GM12878 (cell line): ENCODE measurements at regions not wholly inside any gene's neighbourhood (a gene's known extent, or its start where the extent isn't known, plus 50 kb on each side); places are given as distances from the start of the nearest gene placed in this dataset.

Experiments
- EP300 ChIP-seq, 2 experiments: fragments of 150-350 bp in 1 of 2; IDR thresholded peaks; 2 replicates each; pipeline ENCODE4 v1.6.1; 2011 to 2012; ENCODE audit warnings: low read depth in 2 of 2, low read length in 2 of 2, borderline replicate concordance in 1 of 2, improper control_type of control experiment in 1 of 2, inconsistent platforms in 1 of 2; ENCODE audit not compliant: control insufficient read depth in 1 of 2
- EZH2 ChIP-seq: IDR thresholded peaks from 2 replicates; pipeline ENCODE4 v1.6.1; 2012; ENCODE audit warnings: low read depth, mild to moderate bottlenecking, control low read depth, inconsistent platforms, low read length, borderline replicate concordance; ENCODE audit not compliant: control insufficient read depth
- TF ChIP-seq, protein P1 (sequence below): fragments of 450-650 bp; IDR thresholded peaks from 2 replicates; pipeline ENCODE4 v1.6.1; 2017; ENCODE audit warnings: mild to moderate bottlenecking

DNA sequence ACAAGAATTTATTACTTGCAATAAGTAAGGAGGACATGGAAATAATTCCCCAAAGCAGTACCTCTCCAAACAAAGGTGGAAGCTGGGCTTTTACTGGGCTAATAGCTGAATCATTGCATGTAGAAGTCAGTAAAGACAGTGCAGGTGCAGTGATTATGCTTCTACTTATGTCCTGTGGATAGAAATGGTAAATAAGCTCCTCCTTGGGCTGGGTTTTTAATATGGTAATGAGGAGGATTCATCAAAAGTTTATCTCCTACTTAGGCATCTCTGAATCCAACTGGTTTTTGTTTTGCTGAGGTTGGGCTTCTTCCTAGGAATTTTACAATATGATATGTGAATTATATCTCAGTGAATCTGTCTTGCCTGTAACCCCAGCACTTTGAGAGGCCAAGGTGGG, 297.4 kb upstream of the MC4R start:
- TF ChIP-seq, protein P1, sequence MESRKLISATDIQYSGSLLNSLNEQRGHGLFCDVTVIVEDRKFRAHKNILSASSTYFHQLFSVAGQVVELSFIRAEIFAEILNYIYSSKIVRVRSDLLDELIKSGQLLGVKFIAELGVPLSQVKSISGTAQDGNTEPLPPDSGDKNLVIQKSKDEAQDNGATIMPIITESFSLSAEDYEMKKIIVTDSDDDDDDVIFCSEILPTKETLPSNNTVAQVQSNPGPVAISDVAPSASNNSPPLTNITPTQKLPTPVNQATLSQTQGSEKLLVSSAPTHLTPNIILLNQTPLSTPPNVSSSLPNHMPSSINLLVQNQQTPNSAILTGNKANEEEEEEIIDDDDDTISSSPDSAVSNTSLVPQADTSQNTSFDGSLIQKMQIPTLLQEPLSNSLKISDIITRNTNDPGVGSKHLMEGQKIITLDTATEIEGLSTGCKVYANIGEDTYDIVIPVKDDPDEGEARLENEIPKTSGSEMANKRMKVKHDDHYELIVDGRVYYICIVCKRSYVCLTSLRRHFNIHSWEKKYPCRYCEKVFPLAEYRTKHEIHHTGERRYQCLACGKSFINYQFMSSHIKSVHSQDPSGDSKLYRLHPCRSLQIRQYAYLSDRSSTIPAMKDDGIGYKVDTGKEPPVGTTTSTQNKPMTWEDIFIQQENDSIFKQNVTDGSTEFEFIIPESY = no peak
- TF ChIP-seq EZH2 = no peak
- no peak for TF ChIP-seq EP300 (IDR thresholded peaks at IDR 0.05; ENCODE audit: borderline replicate concordance in 1 of 2, control insufficient read depth in 1 of 2, low read depth in 2 of 2, low read length in 2 of 2)
